Thyroid gland (tissue), 4 donors: ENCODE measurements at regions not wholly inside any gene's neighbourhood (a gene's known extent, or its start where the extent isn't known, plus 50 kb on each side); places are given as distances from the start of the nearest gene placed in this dataset.

Experiments used
- DNase-seq, 2 donors: peaks; one replicate each; pipeline ENCODE4 v3.0.0-alpha.2; 2019
- H3K27ac ChIP-seq, 3 donors: fragments of 200-600 bp; sonication (generic); 1 replicate in 2 of 3; 2 replicates in 1 of 3; pipeline ENCODE4 v1.5.1; 2016 to 2019; ENCODE audit warnings: mild to moderate bottlenecking in 1 of 3, moderate library complexity in 1 of 3
- H3K27me3 ChIP-seq: fragments of 200-600 bp; sonication (generic); one replicate; pipeline ENCODE4 v1.5.1; 2019
- H3K36me3 ChIP-seq, 2 donors: fragments of 200-600 bp; sonication (generic); one replicate each; pipeline ENCODE4 v1.5.1; 2016 to 2019
- H3K4me1 ChIP-seq, 2 donors: fragments of 200-600 bp; sonication (generic); one replicate each; pipeline ENCODE4 v1.5.1; 2017 to 2019
- H3K4me3 ChIP-seq, 3 donors: fragments of 200-600 bp; sonication (generic); replicated peaks in 1 of 3; 1 replicate in 2 of 3; 2 replicates in 1 of 3; pipeline ENCODE4 v1.5.1; 2016; ENCODE audit warnings: mild to moderate bottlenecking in 1 of 3
- H3K9me3 ChIP-seq: fragments of 200-600 bp; sonication (generic); one replicate; pipeline ENCODE4 v1.5.1; 2017
- CTCF ChIP-seq, 6 experiments: fragments of 200-600 bp in 3 of 6; fragments of 450-650 bp in 3 of 6; sonication (generic) in 3 of 6; IDR thresholded peaks; one replicate each; pipeline ENCODE4 v1.5.1; 2016 to 2019; ENCODE audit warnings: antibody characterized with exemption in 6 of 6, mild to moderate bottlenecking in 2 of 6, inconsistent platforms in 1 of 6, moderate library complexity in 1 of 6
- POLR2A ChIP-seq, 2 donors: fragments of 450-650 bp; IDR thresholded peaks; one replicate each; pipeline ENCODE4 v1.6.1; 2017; ENCODE audit warnings: antibody characterized with exemption in 2 of 2, mild to moderate bottlenecking in 2 of 2, moderate library complexity in 1 of 2
- WGBS, 2 donors: methylation state at CpG; one replicate each; pipeline ENCODE4 v1.1.5; 2017; 5-methylcytosine and 5-hydroxymethylcytosine counted together
- intact Hi-C: fragments of 100-400 bp; cut with DNase I; formaldehyde crosslinking; loops from one replicate; pipeline ENCODE4 v1.15.1; 2023

GRCh38 chr2:852168-852567 is 98.5 kb upstream of the SNTG2 start:
- no peak for TF ChIP-seq POLR2A (IDR thresholded peaks at IDR 0.05)
- no peak for TF ChIP-seq CTCF (IDR thresholded peaks at IDR 0.05)
- intact Hi-C loops = no loop called here
- H3K4me3 ChIP-seq = no peak overlapping the region
- DNase-seq = no peak
- no peak overlapping the region for H3K27ac ChIP-seq
- 95 to 96% methylated on average over 6 of the region's 6 CpGs for WGBS, 2 donors
- no peaks in the 10 kb centered on the region for H3K36me3 ChIP-seq
- H3K27me3 ChIP-seq = no peaks in the 10 kb centered on the region
- no peaks in the 10 kb centered on the region for H3K9me3 ChIP-seq
- H3K4me1 ChIP-seq = peaks cover 0 to 14% of the 10 kb centered on the region in 2 donors

GRCh38 chr2:851680-852079 is 99.0 kb upstream of the SNTG2 start:
- Histone ChIP-seq H3K36me3 (no peaks in the 10 kb centered on the region), H3K9me3 (no peaks in the 10 kb centered on the region), H3K27me3 (no peaks in the 10 kb centered on the region), H3K27ac (no peak overlapping the region), H3K4me3 (no peak overlapping the region), H3K4me1 (peaks cover 0 to 14% of the 10 kb centered on the region in 2 donors)
- intact Hi-C loops = no loop called here
- no peak for TF ChIP-seq POLR2A (IDR thresholded peaks at IDR 0.05)
- TF ChIP-seq CTCF (IDR thresholded peaks at IDR 0.05) = no peak
- WGBS, 2 donors = 84 to 93% methylated on average over 8 of the region's 8 CpGs
- DNase-seq = no peak

- Histone ChIP-seq H3K27ac (no peak overlapping the region), H3K4me1 (peaks cover 0 to 14% of the 10 kb centered on the region in 2 donors), H3K27me3 (no peaks in the 10 kb centered on the region), H3K4me3 (no peak overlapping the region), H3K36me3 (no peaks in the 10 kb centered on the region), H3K9me3 (no peaks in the 10 kb centered on the region)
- intact Hi-C loops = no loop called here
- no peak for DNase-seq
- TF ChIP-seq CTCF (IDR thresholded peaks at IDR 0.05) (no peak), POLR2A (IDR thresholded peaks at IDR 0.05) (no peak)
- WGBS, 2 donors = 89 to 96% methylated on average over 3 of the region's 3 CpGs
Observed at GRCh38 chr2:851078-851477, 99.6 kb upstream of the SNTG2 start.

GRCh38 chr2:850429-850828 is 100.2 kb upstream of the SNTG2 start:
- WGBS, 2 donors = 84 to 88% methylated on average over 5 of the region's 5 CpGs
- Histone ChIP-seq H3K9me3 (no peaks in the 10 kb centered on the region), H3K4me1 (peaks cover 0 to 14% of the 10 kb centered on the region in 2 donors), H3K27me3 (no peaks in the 10 kb centered on the region), H3K4me3 (no peak overlapping the region), H3K27ac (no peak overlapping the region), H3K36me3 (no peaks in the 10 kb centered on the region)
- TF ChIP-seq POLR2A (IDR thresholded peaks at IDR 0.05) (no peak), CTCF (IDR thresholded peaks at IDR 0.05) (no peak)
- intact Hi-C loops = no loop called here
- no peak for DNase-seq

GRCh38 chr2:848099-848498 is 102.5 kb upstream of the SNTG2 start:
- DNase-seq = no peak
- Histone ChIP-seq H3K27me3 (no peaks in the 10 kb centered on the region), H3K4me3 (no peak overlapping the region), H3K27ac (no peak overlapping the region), H3K9me3 (no peaks in the 10 kb centered on the region), H3K4me1 (peaks cover 0 to 8% of the 10 kb centered on the region in 2 donors), H3K36me3 (no peaks in the 10 kb centered on the region)
- TF ChIP-seq POLR2A (IDR thresholded peaks at IDR 0.05) (no peak), CTCF (IDR thresholded peaks at IDR 0.05) (no peak)
- 83 to 86% methylated on average over 3 of the region's 3 CpGs for WGBS, 2 donors
- intact Hi-C loops = no loop called here
